ENCODE measurements at regions not wholly inside any gene's neighbourhood (a gene's known extent, or its start where the extent isn't known, plus 50 kb on each side); places are given as distances from the start of the nearest gene placed in this dataset.

DNA sequence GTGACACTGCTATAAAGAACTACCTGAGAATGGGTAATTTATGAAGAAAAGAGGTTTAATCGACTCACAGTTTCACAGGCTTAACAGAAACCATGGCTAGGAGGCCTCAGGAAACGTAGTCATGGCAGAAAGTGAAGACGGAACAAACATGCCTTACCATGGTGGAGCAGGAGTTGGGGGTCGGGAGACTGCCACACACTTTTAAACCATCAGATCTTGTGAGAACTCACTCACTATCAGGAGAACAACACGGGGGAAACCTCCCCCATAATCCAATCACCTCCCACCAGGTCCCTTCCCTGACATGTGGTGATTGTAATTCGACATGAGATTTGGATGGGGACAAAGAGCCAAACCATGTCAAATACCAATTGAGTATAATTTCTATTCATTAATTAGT lies 2392.6 kb upstream of the C9orf72 start:
- TF ChIP-seq, protein P1, sequence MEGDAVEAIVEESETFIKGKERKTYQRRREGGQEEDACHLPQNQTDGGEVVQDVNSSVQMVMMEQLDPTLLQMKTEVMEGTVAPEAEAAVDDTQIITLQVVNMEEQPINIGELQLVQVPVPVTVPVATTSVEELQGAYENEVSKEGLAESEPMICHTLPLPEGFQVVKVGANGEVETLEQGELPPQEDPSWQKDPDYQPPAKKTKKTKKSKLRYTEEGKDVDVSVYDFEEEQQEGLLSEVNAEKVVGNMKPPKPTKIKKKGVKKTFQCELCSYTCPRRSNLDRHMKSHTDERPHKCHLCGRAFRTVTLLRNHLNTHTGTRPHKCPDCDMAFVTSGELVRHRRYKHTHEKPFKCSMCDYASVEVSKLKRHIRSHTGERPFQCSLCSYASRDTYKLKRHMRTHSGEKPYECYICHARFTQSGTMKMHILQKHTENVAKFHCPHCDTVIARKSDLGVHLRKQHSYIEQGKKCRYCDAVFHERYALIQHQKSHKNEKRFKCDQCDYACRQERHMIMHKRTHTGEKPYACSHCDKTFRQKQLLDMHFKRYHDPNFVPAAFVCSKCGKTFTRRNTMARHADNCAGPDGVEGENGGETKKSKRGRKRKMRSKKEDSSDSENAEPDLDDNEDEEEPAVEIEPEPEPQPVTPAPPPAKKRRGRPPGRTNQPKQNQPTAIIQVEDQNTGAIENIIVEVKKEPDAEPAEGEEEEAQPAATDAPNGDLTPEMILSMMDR (IDR thresholded peaks at IDR 0.05; ENCODE audit: low read length) = no peak
- no peak for TF ChIP-seq EZH2 (IDR thresholded peaks at IDR 0.05; ENCODE audit: borderline replicate concordance, low read length)
